Thymus (tissue), 11 donors: ENCODE measurements at regions not wholly inside any gene's neighbourhood (a gene's known extent, or its start where the extent isn't known, plus 50 kb on each side); places are given as distances from the start of the nearest gene placed in this dataset.
"Not testable (repeated sequence)": the region's sequence is repeated elsewhere in the genome, so short reads cannot be mapped to it uniquely, and the experiment has no call there.

ENCODE experiments used
- DNase-seq, 9 donors: peaks; one replicate each; pipeline ENCODE4 v3.0.0-alpha.2; 2013; ENCODE audit warnings: low spot score in 9 of 9, low read depth in 6 of 9, missing footprints in 1 of 9
- H3K27ac ChIP-seq, 2 donors: one replicate each; pipeline ENCODE4 v1.5.1; 2013; ENCODE audit warnings: control low read depth in 1 of 2, low read depth in 1 of 2, low read length in 1 of 2, mild to moderate bottlenecking in 1 of 2, moderate library complexity in 1 of 2
- H3K27me3 ChIP-seq, 2 donors: one replicate each; pipeline ENCODE4 v1.5.1; 2013; ENCODE audit warnings: low read length in 1 of 2; ENCODE audit not compliant: control insufficient read depth in 2 of 2, insufficient read depth in 1 of 2
- H3K36me3 ChIP-seq, 2 donors: one replicate each; pipeline ENCODE4 v1.5.1; 2013; ENCODE audit warnings: low read length in 1 of 2, mild to moderate bottlenecking in 1 of 2, moderate library complexity in 1 of 2; ENCODE audit not compliant: control insufficient read depth in 2 of 2, insufficient read depth in 2 of 2
- H3K4me1 ChIP-seq, 2 donors: one replicate each; pipeline ENCODE4 v1.5.1; 2013; ENCODE audit warnings: low read length in 2 of 2; ENCODE audit not compliant: control insufficient read depth in 2 of 2, insufficient read depth in 2 of 2
- H3K4me3 ChIP-seq, 2 donors: one replicate each; pipeline ENCODE4 v1.5.1; 2013; ENCODE audit warnings: low read length in 2 of 2, control low read depth in 1 of 2, mild to moderate bottlenecking in 1 of 2
- H3K9me3 ChIP-seq, 2 donors: one replicate each; pipeline ENCODE4 v1.5.1; 2013; ENCODE audit warnings: low read length in 1 of 2, mild to moderate bottlenecking in 1 of 2; ENCODE audit not compliant: control insufficient read depth in 2 of 2, insufficient read depth in 1 of 2
- WGBS: extraction: QIAGEN DNeasy Blood & Tissue Kit; methylation state at CpG from one replicate; pipeline ENCODE4 v1.1.7; 2013; 5-methylcytosine and 5-hydroxymethylcytosine counted together
- donor health status: healthy.

DNA sequence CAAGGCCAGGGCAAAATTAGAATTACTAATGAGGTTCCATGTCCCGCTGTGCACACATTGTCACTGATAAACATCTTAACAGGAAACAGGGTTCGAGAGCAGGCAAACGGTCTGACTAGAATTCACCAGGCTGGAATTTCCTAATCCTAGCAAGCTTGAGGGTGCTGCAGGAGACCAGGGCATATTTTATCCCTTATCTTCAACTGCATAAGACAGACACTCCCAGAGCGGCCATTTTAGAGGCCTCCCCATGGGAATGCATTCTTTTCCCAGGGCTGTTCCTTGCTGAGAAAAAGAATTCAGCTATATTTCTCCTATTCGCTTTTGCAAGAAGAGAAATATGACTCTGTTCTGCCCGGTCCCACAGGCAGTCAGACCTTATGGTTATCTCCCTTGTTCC is 282.5 kb upstream of the TACR3 start:
- not testable (repeated sequence) for H3K27ac ChIP-seq, H3K4me3 ChIP-seq, DNase-seq, H3K36me3 ChIP-seq, H3K4me1 ChIP-seq, H3K27me3 ChIP-seq, H3K9me3 ChIP-seq
- WGBS, result 89% methylated on average over 6 of the region's 6 CpGs

DNA sequence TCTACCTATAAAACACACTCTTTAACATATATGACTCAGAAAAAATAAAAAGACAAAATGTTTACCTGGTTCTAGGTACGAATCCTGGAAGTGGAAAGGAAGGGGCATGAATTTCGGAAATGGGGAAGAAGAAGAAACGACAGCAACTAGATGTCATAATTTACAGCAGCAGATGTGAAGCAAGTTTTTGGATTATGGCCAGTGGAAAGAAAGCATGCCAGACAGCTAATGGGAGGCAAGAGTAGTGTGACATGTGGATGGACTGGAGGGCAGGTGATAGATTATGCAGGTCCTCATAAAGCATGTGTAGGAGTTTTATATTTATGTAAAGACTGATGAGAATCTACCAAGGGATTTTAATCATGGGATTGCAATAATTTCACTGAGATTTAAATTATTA is 279.0 kb upstream of the TACR3 start:
- WGBS, result 85% methylated on average over 3 of the region's 3 CpGs

DNA sequence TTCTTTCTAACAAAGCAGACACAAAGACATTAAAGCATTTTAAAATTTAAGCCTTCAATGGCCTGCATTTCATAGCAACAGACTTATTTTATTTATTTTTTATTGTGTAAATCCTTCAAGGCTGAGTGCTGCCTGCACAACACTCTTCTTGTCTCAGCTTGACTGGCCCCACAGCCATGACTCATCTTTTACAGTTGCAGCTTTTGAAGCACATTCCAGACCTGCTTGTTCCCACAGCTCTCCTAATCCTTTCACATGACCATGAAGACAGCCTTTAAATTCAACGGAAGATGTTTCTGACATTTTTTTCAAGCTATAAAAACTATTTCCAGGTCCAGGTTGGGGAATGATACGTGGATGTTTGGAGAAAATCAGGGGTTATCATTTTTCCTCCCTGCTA is 276.9 kb upstream of the TACR3 start:
- 50% methylated on average over 2 of the region's 2 CpGs for WGBS

More for the DNA sequence above, 279.0 kb upstream of the TACR3 start:
- Histone ChIP-seq H3K4me1 (no peaks in the 10 kb centered on the region), H3K27me3 (no peaks in the 10 kb centered on the region), H3K36me3 (no peaks in the 10 kb centered on the region), H3K27ac (no peak overlapping the region), H3K9me3 (peaks cover 0 to 2% of the 10 kb centered on the region in 2 donors), H3K4me3 (no peak overlapping the region)
- no peak for DNase-seq

DNA sequence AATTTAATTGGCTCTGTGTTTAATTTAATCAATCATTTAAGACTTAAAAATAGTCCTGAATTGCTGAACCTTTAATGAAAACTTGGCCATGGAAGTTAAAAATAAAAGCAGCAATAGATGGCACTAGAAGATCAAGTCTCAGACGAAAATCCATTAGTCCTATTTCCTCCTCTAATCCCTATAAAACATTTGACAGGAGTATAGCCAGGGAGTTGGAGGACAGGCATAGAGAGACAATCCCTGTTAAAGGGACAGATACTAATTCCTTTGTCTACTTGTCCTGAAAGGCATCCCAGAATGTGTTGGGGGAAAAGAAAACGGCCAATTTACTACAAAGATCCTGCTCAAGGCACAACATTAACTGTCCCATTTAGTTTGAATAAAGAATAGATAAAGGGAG is 276.3 kb upstream of the TACR3 start:
- no peak overlapping the region for H3K27ac ChIP-seq
- no peak overlapping the region for H3K4me3 ChIP-seq

More for the DNA sequence above, 276.9 kb upstream of the TACR3 start:
- Histone ChIP-seq H3K27me3 (no peaks in the 10 kb centered on the region), H3K4me3 (no peak overlapping the region), H3K4me1 (no peaks in the 10 kb centered on the region), H3K9me3 (no peaks in the 10 kb centered on the region), H3K27ac (no peak overlapping the region), H3K36me3 (no peaks in the 10 kb centered on the region)
- peak in 1 of 9 donors; percentile 9 for DNase-seq

DNA sequence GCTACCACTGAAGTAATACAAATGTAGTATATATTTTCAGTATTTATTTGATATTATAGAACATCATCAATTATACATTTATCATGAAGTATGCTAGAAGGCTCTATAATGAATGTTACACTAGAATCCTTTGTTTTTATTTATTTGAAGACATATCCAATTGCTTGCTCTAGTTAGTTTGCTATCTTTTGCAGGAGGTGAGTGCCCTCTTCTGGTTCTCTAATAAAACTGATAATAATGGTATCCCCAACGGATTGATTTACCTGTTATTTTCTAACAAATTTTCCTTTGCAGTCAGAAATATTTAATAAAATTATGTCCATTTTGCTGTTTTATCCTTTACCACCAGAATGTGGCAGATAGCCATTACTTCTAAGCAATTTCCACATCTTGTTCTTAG is 274.3 kb upstream of the TACR3 start:
- WGBS, result 21% methylated on average over 1 of the region's 1 CpG
- H3K4me3 ChIP-seq, result no peak overlapping the region
- DNase-seq, result no peak

More for the DNA sequence above, 276.3 kb upstream of the TACR3 start:
- no peaks in the 10 kb centered on the region for H3K27me3 ChIP-seq
- no peaks in the 10 kb centered on the region for H3K4me1 ChIP-seq
- WGBS, result 57% methylated on average over 2 of the region's 2 CpGs
- no peaks in the 10 kb centered on the region for H3K36me3 ChIP-seq
- no peaks in the 10 kb centered on the region for H3K9me3 ChIP-seq
- DNase-seq, result no peak

DNA sequence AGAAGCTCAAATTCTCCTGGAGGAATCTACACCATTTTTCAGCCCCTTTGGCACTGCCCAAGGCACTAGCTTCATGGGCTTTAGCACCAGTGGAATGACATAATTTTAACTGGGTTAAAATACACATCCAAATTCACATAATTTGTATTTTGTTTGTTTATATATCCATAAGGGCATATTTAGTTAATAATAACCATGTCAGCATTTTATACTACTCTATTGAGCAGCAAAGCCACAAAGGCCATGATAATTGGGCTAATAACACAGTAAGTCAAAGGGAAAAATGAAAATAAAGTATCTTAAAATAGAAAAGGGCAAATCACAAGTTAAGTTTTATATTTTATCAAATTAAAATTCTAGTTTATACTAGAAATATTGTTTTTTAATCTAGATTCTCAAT is 262.7 kb upstream of the TACR3 start:
- no peak for DNase-seq
- no peaks in the 10 kb centered on the region for H3K4me1 ChIP-seq

More for the DNA sequence above, 274.3 kb upstream of the TACR3 start:
- Histone ChIP-seq H3K9me3 (no peaks in the 10 kb centered on the region), H3K36me3 (no peaks in the 10 kb centered on the region), H3K27ac (no peak overlapping the region), H3K27me3 (no peaks in the 10 kb centered on the region), H3K4me1 (no peaks in the 10 kb centered on the region)

DNA sequence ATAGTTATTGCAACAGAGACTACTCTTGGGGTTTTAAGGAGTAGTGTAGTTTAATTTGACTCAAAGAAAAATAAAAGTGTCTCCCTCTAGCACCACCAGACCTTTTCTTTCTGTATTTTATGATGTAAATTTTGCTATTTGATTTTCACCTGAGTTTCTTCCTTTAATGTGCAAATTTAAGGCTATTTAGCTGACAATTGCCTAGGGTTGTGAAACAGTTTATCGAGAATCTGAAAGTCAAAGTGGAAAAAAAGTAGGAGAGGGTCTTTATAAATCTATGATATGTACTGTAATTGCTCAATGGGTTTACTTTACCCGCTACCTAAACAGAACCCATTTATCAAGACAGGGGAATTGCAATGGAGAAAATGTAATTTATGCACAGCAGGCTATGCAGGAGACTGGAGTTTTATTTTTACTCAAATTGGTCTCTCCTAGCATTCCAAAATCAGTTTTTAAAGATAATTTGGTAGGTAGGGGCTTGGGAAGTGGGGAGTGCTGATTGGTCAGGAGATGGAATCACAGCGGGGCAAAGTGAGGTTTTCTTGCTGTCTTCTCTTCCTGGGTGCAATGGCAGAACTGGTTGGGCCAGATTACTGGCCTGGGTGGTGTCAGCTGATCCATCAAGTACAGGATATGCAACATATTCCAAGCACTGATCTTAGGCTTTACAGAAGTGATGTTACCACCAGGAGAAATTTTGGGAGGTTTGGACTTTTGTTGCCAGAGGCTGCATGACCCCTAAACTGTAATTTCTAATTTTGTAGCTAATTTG is 228.6 kb upstream of the TACR3 start:
- WGBS, result 41% methylated on average over 3 of the region's 3 CpGs
- no peak for DNase-seq
- Histone ChIP-seq H3K4me1 (no peaks in the 10 kb centered on the region), H3K27ac (no peak overlapping the region), H3K9me3 (no peaks in the 10 kb centered on the region), H3K4me3 (no peak overlapping the region), H3K36me3 (no peaks in the 10 kb centered on the region), H3K27me3 (no peaks in the 10 kb centered on the region)

More for the DNA sequence above, 262.7 kb upstream of the TACR3 start:
- H3K9me3 ChIP-seq, result no peaks in the 10 kb centered on the region
- no peaks in the 10 kb centered on the region for H3K36me3 ChIP-seq
- no peaks in the 10 kb centered on the region for H3K27me3 ChIP-seq
- H3K27ac ChIP-seq, result no peak overlapping the region
- no peak overlapping the region for H3K4me3 ChIP-seq

DNA sequence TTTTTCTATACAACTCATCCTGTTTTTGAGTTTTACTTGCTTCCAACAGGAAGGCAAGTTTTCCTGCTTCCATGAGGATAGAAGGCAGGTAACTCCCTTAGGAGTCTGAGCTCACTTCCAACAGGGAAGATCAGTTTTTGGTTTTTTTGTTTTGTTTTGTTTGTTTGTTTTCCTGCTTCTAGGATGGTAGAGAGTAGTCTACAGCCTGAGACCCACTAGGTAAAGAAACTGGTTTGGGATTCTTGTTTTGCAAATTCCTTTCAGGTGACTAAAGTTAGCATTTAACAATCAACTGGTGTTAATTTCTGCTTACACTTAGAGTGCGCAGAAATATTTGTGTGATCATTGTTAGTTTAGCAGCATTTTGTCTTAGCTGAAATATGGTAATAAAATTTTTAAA is 227.8 kb upstream of the TACR3 start:
- WGBS, result 62% methylated on average over 1 of the region's 1 CpG
- Histone ChIP-seq H3K27ac (no peak overlapping the region), H3K36me3 (no peaks in the 10 kb centered on the region), H3K4me3 (no peak overlapping the region), H3K9me3 (no peaks in the 10 kb centered on the region), H3K4me1 (no peaks in the 10 kb centered on the region), H3K27me3 (no peaks in the 10 kb centered on the region)
- DNase-seq, result no peak

DNA sequence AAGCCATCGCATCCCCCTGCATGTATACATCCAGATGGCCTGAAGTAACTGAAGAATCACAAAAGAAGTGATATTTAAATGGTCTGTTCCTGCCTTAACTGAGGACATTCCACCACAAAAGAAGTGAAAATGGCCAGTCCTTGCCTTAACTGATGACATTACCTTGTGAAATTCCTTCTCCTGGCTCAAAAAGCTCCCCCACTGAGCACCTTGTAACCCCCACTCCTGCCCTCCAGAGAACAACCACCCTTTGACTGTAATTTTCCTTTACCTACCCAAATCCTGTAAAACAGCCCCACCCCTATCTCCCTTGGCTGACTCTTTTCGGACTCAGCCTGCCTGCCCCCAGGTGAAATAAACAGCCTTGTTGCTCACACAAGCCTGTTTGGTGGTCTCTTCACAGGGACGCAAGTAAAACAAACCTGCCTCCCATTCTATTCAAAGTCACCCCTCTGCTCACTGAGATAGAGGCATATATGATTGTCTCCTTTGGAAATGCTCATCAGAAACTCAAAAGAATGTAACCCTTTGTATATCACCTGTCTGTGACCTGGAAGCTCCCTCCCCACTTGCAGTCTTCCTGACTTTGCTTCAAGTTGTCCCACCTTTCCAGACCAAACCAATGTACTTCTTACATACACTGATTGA is 227.0 kb upstream of the TACR3 start:
- not testable (repeated sequence) for H3K36me3 ChIP-seq, H3K4me1 ChIP-seq, H3K27me3 ChIP-seq, H3K27ac ChIP-seq, H3K4me3 ChIP-seq, DNase-seq, H3K9me3 ChIP-seq
- 60% methylated on average over 3 of the region's 3 CpGs for WGBS
